Activated naive CD8-positive, alpha-beta T cell treated with anti-CD3 and anti-CD28 coated beads, Interleukin-2, amount 10 ng/mL, durations not matched to agents 7 days and 5 days (primary cell): ENCODE measurements at regions not wholly inside any gene's neighbourhood (a gene's known extent, or its start where the extent isn't known, plus 50 kb on each side); places are given as distances from the start of the nearest gene placed in this dataset.

Experiments
- ATAC-seq: fragments of 150-1000 bp; cut with Tn5 transposase; one replicate; pipeline ENCODE4 v1.10.0; 2021; ENCODE audit warnings: low read depth, moderate library complexity
- POLR2A ChIA-PET: fragments of 350-600 bp; sonication (Branson Sonifier 250); formaldehyde crosslinking; loops from one replicate; lab custom pipeline; 2021; ENCODE audit warnings: antibody characterized with exemption; lab: Charles Lee
- DNase-seq: peaks from one replicate; pipeline ENCODE4 v3.0.0; 2021
- H3K27ac Mint-ChIP-seq: one replicate; pipeline ENCODE4 v1.8.0; 2022; ENCODE audit warnings: mild to moderate bottlenecking, mixed read lengths
- H3K27me3 Mint-ChIP-seq: one replicate; pipeline ENCODE4 v1.8.0; 2022; ENCODE audit warnings: mild to moderate bottlenecking, moderate library complexity, mixed read lengths
- H3K36me3 Mint-ChIP-seq: one replicate; pipeline ENCODE4 v1.8.0; 2021; ENCODE audit warnings: mild to moderate bottlenecking, mixed read lengths
- H3K4me1 Mint-ChIP-seq: one replicate; pipeline ENCODE4 v1.8.0; 2021; ENCODE audit warnings: mixed read lengths
- H3K4me3 Mint-ChIP-seq: one replicate; pipeline ENCODE4 v1.8.0; 2022; ENCODE audit warnings: mild to moderate bottlenecking, moderate library complexity, mixed read lengths
- H3K9me3 Mint-ChIP-seq: one replicate; pipeline ENCODE4 v1.8.0; 2021; ENCODE audit warnings: mixed read lengths

DNA sequence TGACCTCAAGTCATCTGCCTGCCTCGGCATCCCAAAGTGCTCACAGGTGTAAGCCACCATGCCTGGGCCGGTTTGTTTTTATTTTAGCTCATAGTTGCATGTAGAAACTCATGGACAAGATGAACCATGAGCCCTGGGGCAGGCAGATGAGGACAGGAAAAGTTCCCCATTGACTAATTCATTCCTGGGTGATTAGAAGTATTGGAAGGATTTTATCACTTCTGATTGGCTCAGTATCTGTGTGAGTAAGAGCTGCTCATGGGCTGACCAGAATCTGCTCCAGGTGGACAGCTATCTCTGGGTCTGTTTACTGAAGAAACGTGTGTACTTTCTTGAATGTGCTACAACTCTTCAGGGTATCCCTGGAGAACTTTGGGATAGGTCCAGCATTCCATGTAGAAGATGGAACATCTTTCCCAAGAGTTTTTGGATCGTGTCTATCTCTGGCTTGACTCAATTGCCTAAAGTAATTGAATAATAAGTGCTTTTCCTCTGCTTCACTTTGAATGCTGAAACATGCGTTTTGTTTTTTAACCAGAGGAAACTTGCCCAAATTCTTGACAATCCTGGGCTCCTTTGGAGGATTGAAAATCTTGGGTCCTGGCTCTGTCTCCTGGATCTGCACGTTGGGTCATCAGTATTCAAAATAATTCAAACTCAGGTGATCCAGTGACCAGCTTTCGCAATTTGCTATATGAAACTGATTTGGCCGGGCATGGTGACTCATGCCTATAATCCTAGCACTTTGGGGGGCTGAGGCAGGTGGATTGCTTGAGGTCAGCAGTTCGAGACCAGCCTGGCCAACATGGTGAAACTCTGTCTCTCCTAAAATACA is 88.6 kb upstream of the DHRSX start:
- POLR2A ChIA-PET: no interaction called here
- ATAC-seq: no peak
- peaks cover 16% of the 10 kb centered on the region for H3K4me1 Mint-ChIP-seq
- no peaks in the 10 kb centered on the region for H3K9me3 Mint-ChIP-seq
- H3K27me3 Mint-ChIP-seq: peaks cover 16% of the 10 kb centered on the region
- no peak overlapping the region for H3K4me3 Mint-ChIP-seq
- H3K36me3 Mint-ChIP-seq: peaks cover 10% of the 10 kb centered on the region
- no peak for DNase-seq
- no peak overlapping the region for H3K27ac Mint-ChIP-seq

DNA sequence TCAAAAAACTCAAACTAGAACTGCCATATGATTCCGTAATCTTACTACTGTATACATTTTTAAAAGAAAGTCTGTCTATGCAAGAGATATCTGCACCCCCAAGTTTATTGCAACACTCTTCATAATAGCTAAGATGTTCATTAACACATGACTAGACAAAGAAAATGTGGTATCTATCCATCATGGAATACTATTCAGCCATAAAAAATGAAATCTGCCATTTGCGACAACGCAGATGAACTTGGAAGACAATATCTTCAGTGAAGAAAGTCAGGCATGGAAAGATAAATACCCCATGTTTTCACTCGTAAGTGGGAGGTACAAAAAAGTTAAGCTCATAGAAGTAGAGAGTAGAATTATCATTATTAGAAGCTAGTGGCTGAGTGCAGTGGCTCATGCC is 87.3 kb upstream of the DHRSX start:
- H3K36me3 Mint-ChIP-seq: peaks cover 4% of the 10 kb centered on the region
- ATAC-seq: no peak
- POLR2A ChIA-PET: no interaction called here

GRCh38 chrX:2587146-2587545 is 86.4 kb upstream of the DHRSX start:
- no peak overlapping the region for H3K4me3 Mint-ChIP-seq
- peaks cover 6% of the 10 kb centered on the region for H3K4me1 Mint-ChIP-seq
- H3K27me3 Mint-ChIP-seq: peaks cover 29% of the 10 kb centered on the region
- no peak for ATAC-seq
- H3K36me3 Mint-ChIP-seq: peaks cover 3% of the 10 kb centered on the region
- no peak for DNase-seq
- POLR2A ChIA-PET: no interaction called here
- no peaks in the 10 kb centered on the region for H3K9me3 Mint-ChIP-seq
- no peak overlapping the region for H3K27ac Mint-ChIP-seq

More for the DNA sequence above, 87.3 kb upstream of the DHRSX start:
- no peak overlapping the region for H3K27ac Mint-ChIP-seq
- peaks cover 11% of the 10 kb centered on the region for H3K4me1 Mint-ChIP-seq
- DNase-seq: no peak
- H3K27me3 Mint-ChIP-seq: peaks cover 20% of the 10 kb centered on the region
- H3K9me3 Mint-ChIP-seq: no peaks in the 10 kb centered on the region
- no peak overlapping the region for H3K4me3 Mint-ChIP-seq

DNA sequence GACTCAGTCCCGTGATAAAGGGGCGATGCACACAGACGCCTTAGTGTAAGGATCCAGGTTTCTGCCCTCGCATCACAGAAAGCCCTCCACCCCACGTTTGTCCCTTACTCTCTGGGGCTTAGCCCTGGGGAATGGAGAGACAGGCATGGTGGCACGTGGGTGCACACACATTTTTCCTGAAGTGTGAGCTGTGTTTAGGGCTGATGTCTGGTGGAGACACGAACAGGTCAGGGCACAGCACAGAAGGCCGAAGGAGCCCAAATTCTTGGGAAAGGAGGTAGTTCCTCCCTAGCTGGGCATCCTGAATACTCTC is 84.3 kb upstream of the DHRSX start:
- peaks cover 42% of the 10 kb centered on the region for H3K27me3 Mint-ChIP-seq
- ATAC-seq: no peak

DNA sequence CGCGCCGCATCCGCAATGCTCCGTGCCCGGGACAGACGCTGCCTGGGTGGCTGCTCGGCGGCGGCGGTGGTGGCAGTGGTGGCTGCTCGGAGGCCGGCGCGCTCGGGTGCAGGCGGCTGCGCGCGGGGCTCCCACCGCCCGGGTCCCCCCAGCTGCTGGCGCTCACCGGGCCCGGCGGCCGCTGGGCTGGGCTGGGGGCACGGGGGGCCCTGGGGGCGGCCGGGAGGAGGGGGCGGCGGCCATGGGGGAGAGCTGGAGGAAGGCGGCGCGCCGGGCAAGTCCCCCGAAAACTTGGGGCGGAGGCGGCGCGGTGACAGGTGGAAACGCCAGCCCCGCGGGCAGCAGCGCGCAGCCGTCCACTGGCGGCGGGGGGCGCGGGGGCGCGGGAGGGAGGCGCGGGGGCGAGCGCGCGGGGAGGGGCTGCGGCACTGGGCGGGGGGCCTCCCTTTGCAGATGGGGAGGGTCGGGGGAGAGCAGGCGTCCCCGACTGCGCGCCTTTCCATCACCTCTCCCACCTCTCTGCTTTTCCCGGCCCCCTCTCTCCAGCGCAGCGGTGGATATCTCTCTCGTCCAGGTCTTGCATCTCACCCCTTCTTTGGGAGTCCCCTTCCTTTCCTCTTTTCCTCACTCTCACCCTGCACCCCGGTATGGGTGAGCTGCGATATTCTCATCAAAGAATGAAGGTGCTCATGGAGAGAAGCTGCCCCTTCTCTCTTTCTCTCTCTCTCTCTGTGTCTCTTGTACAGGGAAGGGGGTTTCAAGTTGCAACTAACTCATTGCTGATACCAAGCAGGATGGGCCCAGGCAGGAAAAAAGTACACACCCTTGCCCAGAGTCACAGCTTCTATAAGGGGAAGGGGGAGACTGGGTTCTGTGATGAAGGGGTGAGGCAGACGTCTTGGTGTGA is 83.7 kb upstream of the DHRSX start:
- peaks cover 3% of the 10 kb centered on the region for H3K36me3 Mint-ChIP-seq
- H3K4me3 Mint-ChIP-seq: peak overlapping the region; percentile 52
- H3K9me3 Mint-ChIP-seq: no peaks in the 10 kb centered on the region
- POLR2A ChIA-PET: no interaction called here
- H3K27me3 Mint-ChIP-seq: peaks cover 43% of the 10 kb centered on the region
- no peak overlapping the region for H3K27ac Mint-ChIP-seq
- no peak for DNase-seq
- peaks cover 7% of the 10 kb centered on the region for H3K4me1 Mint-ChIP-seq
- ATAC-seq: peak; percentile 22

More for the DNA sequence above, 84.3 kb upstream of the DHRSX start:
- no peak overlapping the region for H3K27ac Mint-ChIP-seq
- no peaks in the 10 kb centered on the region for H3K9me3 Mint-ChIP-seq
- POLR2A ChIA-PET: no interaction called here
- H3K4me1 Mint-ChIP-seq: peaks cover 7% of the 10 kb centered on the region
- H3K36me3 Mint-ChIP-seq: peaks cover 3% of the 10 kb centered on the region
- H3K4me3 Mint-ChIP-seq: no peak overlapping the region
- no peak for DNase-seq

GRCh38 chrX:2583194-2584162 is 82.7 kb upstream of the DHRSX start:
- H3K9me3 Mint-ChIP-seq: no peaks in the 10 kb centered on the region
- H3K36me3 Mint-ChIP-seq: peaks cover 3% of the 10 kb centered on the region
- DNase-seq: no peak
- POLR2A ChIA-PET: no interaction called here
- H3K27ac Mint-ChIP-seq: no peak overlapping the region
- peak; percentile 18 for ATAC-seq
- peaks cover 7% of the 10 kb centered on the region for H3K4me1 Mint-ChIP-seq
- H3K4me3 Mint-ChIP-seq: no peak overlapping the region
- peaks cover 47% of the 10 kb centered on the region for H3K27me3 Mint-ChIP-seq

DNA sequence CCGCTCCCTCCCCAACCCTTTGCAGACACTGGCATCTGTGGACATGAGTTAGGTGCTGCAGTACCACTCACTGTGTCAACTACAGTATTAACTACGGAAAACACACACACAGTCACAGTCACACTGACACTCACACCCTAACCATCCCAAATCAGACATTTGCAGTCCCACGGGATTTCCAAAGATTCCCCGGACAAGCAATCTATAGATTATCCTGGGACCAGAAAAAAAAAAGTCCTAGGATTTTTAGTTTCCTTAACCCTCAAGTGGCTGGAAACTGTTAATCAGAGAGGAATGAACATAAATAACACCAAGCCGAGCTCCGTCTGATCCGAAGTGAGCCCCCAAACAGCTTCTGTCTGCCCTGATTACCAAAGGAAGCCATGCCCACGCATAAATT is 81.9 kb upstream of the DHRSX start:
- peaks cover 3% of the 10 kb centered on the region for H3K36me3 Mint-ChIP-seq
- no peak for ATAC-seq
- H3K4me1 Mint-ChIP-seq: peaks cover 7% of the 10 kb centered on the region
- H3K27me3 Mint-ChIP-seq: peaks cover 50% of the 10 kb centered on the region
- H3K4me3 Mint-ChIP-seq: no peak overlapping the region
- POLR2A ChIA-PET: no interaction called here
- no peaks in the 10 kb centered on the region for H3K9me3 Mint-ChIP-seq
- no peak overlapping the region for H3K27ac Mint-ChIP-seq
- DNase-seq: no peak

GRCh38 chrX:2581296-2581695 is 80.5 kb upstream of the DHRSX start:
- H3K4me3 Mint-ChIP-seq: no peak overlapping the region

GRCh38 chrX:2578864-2579263 is 78.1 kb upstream of the DHRSX start:
- Mint-ChIP-seq H3K4me3 (no peak overlapping the region), H3K9me3 (no peaks in the 10 kb centered on the region), H3K36me3 (no peaks in the 10 kb centered on the region), H3K4me1 (peaks cover 1% of the 10 kb centered on the region), H3K27me3 (peaks cover 34% of the 10 kb centered on the region), H3K27ac (no peak overlapping the region)
- DNase-seq (no peak), ATAC-seq (no peak)
- POLR2A ChIA-PET: no interaction called here

More at GRCh38 chrX:2581296-2581695, 80.5 kb upstream of the DHRSX start:
- Mint-ChIP-seq H3K4me1 (peaks cover 4% of the 10 kb centered on the region), H3K27ac (no peak overlapping the region), H3K36me3 (peaks cover 3% of the 10 kb centered on the region), H3K9me3 (no peaks in the 10 kb centered on the region), H3K27me3 (peaks cover 49% of the 10 kb centered on the region)
- POLR2A ChIA-PET: no interaction called here
- DNase-seq: no peak
- no peak for ATAC-seq

- H3K4me3 Mint-ChIP-seq: no peak overlapping the region
- H3K36me3 Mint-ChIP-seq: no peaks in the 10 kb centered on the region
- H3K27me3 Mint-ChIP-seq: peaks cover 29% of the 10 kb centered on the region
- no peaks in the 10 kb centered on the region for H3K9me3 Mint-ChIP-seq
- DNase-seq: no peak
- H3K4me1 Mint-ChIP-seq: peaks cover 1% of the 10 kb centered on the region
- POLR2A ChIA-PET: no interaction called here
- ATAC-seq: no peak
- no peak overlapping the region for H3K27ac Mint-ChIP-seq
Measured at GRCh38 chrX:2577844-2578466, 77.2 kb upstream of the DHRSX start.

- Mint-ChIP-seq H3K27ac (no peak overlapping the region), H3K36me3 (no peaks in the 10 kb centered on the region), H3K27me3 (peaks cover 19% of the 10 kb centered on the region), H3K4me1 (peaks cover 1% of the 10 kb centered on the region), H3K9me3 (no peaks in the 10 kb centered on the region), H3K4me3 (no peak overlapping the region)
- DNase-seq: no peak
- ATAC-seq: no peak
- POLR2A ChIA-PET: no interaction called here
Measured at GRCh38 chrX:2576793-2577192, 76.0 kb upstream of the DHRSX start.

DNA sequence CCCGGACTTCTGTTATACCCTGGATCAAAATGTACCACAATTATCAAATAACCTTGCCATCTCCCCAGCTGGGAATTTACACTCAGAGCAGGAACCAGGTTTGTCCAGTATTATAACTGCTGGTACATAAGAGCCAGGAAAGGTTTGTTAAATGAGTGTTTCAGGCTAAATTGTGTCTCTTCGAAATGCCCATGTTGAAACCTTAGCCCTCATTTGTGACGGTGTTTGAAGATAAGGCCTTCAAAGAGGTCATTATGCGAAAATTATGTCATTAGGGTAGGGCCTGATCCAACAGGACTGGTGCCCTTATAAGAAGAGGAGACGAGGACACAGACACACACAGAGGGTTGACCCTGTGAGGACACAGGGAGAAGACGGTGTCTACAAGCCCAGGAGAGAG is 73.5 kb upstream of the DHRSX start:
- H3K4me3 Mint-ChIP-seq: no peak overlapping the region
- H3K9me3 Mint-ChIP-seq: no peaks in the 10 kb centered on the region
- no peaks in the 10 kb centered on the region for H3K4me1 Mint-ChIP-seq
- peaks cover 4% of the 10 kb centered on the region for H3K27me3 Mint-ChIP-seq
- H3K27ac Mint-ChIP-seq: no peak overlapping the region
- POLR2A ChIA-PET: no interaction called here
- ATAC-seq (no peak), DNase-seq (no peak)
- H3K36me3 Mint-ChIP-seq: no peaks in the 10 kb centered on the region

DNA sequence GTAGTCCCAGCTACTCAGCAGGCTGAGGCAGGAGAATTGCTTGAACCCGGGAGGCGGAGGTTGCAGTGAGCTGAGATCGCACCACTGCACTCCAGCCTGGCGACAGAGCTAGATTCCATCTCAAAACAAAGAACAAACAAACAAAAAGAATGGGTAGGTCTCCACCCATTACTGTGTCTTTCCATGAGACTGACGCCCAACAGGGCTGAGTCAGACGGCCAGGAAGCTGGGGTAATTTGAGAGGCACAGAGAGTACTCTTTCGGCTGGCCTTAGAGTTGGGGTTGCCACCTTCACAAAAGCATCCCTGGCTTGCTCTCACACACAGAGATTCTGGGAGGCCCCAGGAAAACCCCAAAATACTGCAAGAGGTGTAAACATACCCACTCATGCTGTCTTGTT is 72.0 kb upstream of the DHRSX start:
- POLR2A ChIA-PET: no interaction called here
- Mint-ChIP-seq H3K4me3 (no peak overlapping the region), H3K9me3 (no peaks in the 10 kb centered on the region), H3K4me1 (no peaks in the 10 kb centered on the region), H3K27ac (no peak overlapping the region), H3K36me3 (no peaks in the 10 kb centered on the region), H3K27me3 (peaks cover under 1% of the 10 kb centered on the region)
- no peak for DNase-seq
- ATAC-seq: no peak
